H9 (cell line): ENCODE measurements at regions not wholly inside any gene's neighbourhood (a gene's known extent, or its start where the extent isn't known, plus 50 kb on each side); places are given as distances from the start of the nearest gene placed in this dataset.

Experiments used
- DNase-seq: peaks from one replicate; pipeline ENCODE4 v3.0.0-alpha.2; 2017
- H2AFZ ChIP-seq: one replicate; pipeline ENCODE4 v1.6.1; 2013; ENCODE audit warnings: mild to moderate bottlenecking, low read length, control low read depth, moderate library complexity
- H2AK5ac ChIP-seq: 2 replicates; pipeline ENCODE4 v1.6.1; 2013; ENCODE audit warnings: low read length, control low read depth, mixed read lengths; ENCODE audit not compliant: insufficient read length
- H2BK120ac ChIP-seq: one replicate; pipeline ENCODE4 v1.6.1; 2013; ENCODE audit warnings: low read depth, mild to moderate bottlenecking, low read length, control low read depth, inconsistent platforms; ENCODE audit not compliant: poor library complexity, severe bottlenecking
- H2BK12ac ChIP-seq: 2 replicates; pipeline ENCODE4 v1.6.1; 2013; ENCODE audit warnings: low read length, control low read depth, mixed read lengths, low read depth; ENCODE audit not compliant: insufficient read length
- H2BK15ac ChIP-seq: 2 replicates; pipeline ENCODE4 v1.6.1; 2013; ENCODE audit warnings: low read depth, low read length, control low read depth
- H2BK20ac ChIP-seq: one replicate; pipeline ENCODE4 v1.6.1; 2013; ENCODE audit warnings: low read depth, mild to moderate bottlenecking, low read length, control low read depth, inconsistent platforms; ENCODE audit not compliant: poor library complexity, severe bottlenecking
- H2BK5ac ChIP-seq: 2 replicates; pipeline ENCODE4 v1.6.1; 2013; ENCODE audit warnings: low read length, control low read depth, mixed read lengths; ENCODE audit not compliant: insufficient read length
- H3K14ac ChIP-seq: 2 replicates; pipeline ENCODE4 v1.6.1; 2013; ENCODE audit warnings: low read length, control low read depth; ENCODE audit not compliant: insufficient read depth
- H3K18ac ChIP-seq: 2 replicates; pipeline ENCODE4 v1.6.1; 2013; ENCODE audit warnings: low read depth, mild to moderate bottlenecking, mixed read lengths, low read length, control low read depth; ENCODE audit not compliant: insufficient read length
- H3K23ac ChIP-seq: 2 replicates; pipeline ENCODE4 v1.6.1; 2013; ENCODE audit warnings: low read length, control low read depth, mixed read lengths, low read depth; ENCODE audit not compliant: insufficient read length
- H3K23me2 ChIP-seq: 2 replicates; pipeline ENCODE4 v1.6.1; 2013; ENCODE audit warnings: low read depth, mild to moderate bottlenecking, mixed read lengths, low read length, control low read depth; ENCODE audit not compliant: insufficient read length, poor library complexity, severe bottlenecking
- H3K27ac ChIP-seq: 2 replicates; pipeline ENCODE4 v1.5.1; 2013; ENCODE audit warnings: low read length, control low read depth, mixed read lengths, low read depth; ENCODE audit not compliant: insufficient read length
- H3K27me3 ChIP-seq: 2 replicates; pipeline ENCODE4 v1.6.1; 2013; ENCODE audit warnings: low read length, control low read depth, inconsistent platforms; ENCODE audit not compliant: insufficient read depth
- H3K4ac ChIP-seq: 2 replicates; pipeline ENCODE4 v1.6.1; 2013; ENCODE audit warnings: low read depth, mild to moderate bottlenecking, control low read depth, inconsistent platforms, low read length, moderate library complexity
- H3K4me1 ChIP-seq: 2 replicates; pipeline ENCODE4 v1.6.1; 2013; ENCODE audit warnings: low read length, control low read depth, inconsistent platforms; ENCODE audit not compliant: insufficient read depth
- H3K4me2 ChIP-seq: 2 replicates; pipeline ENCODE4 v1.6.1; 2013; ENCODE audit warnings: low read length, control low read depth, mixed read lengths; ENCODE audit not compliant: insufficient read length, insufficient read depth
- H3K56ac ChIP-seq: 2 replicates; pipeline ENCODE4 v1.6.1; 2013; ENCODE audit warnings: low read depth, mild to moderate bottlenecking, mixed read lengths, low read length, control low read depth; ENCODE audit not compliant: insufficient read length
- H3K79me1 ChIP-seq: 2 replicates; pipeline ENCODE4 v1.6.1; 2013; ENCODE audit warnings: low read depth, mild to moderate bottlenecking, moderate library complexity, low read length, control low read depth, inconsistent platforms; ENCODE audit not compliant: insufficient read depth, poor library complexity, severe bottlenecking
- H3K79me2 ChIP-seq: 2 replicates; pipeline ENCODE4 v1.6.1; 2013; ENCODE audit warnings: low read length, control low read depth, inconsistent platforms; ENCODE audit not compliant: insufficient read depth
- H3K9ac ChIP-seq: 2 replicates; pipeline ENCODE4 v1.6.1; 2013; ENCODE audit warnings: low read length, control low read depth, mixed read lengths; ENCODE audit not compliant: insufficient read length; ENCODE audit errors: extremely low read depth
- H3K9me3 ChIP-seq: one replicate; pipeline ENCODE4 v1.6.1; 2013; ENCODE audit warnings: low read depth, low read length, inconsistent platforms; ENCODE audit not compliant: control insufficient read depth
- H3T11ph ChIP-seq: one replicate; pipeline ENCODE4 v1.6.1; 2013; ENCODE audit warnings: mild to moderate bottlenecking, low read length, control low read depth, inconsistent platforms
- H4K20me1 ChIP-seq: one replicate; pipeline ENCODE4 v1.6.1; 2013; ENCODE audit not compliant: control insufficient read depth, insufficient read length, insufficient read depth
- H4K5ac ChIP-seq: 2 replicates; pipeline ENCODE4 v1.6.1; 2013; ENCODE audit warnings: low read depth, mild to moderate bottlenecking, mixed read lengths, low read length, control low read depth; ENCODE audit not compliant: insufficient read length
- H4K8ac ChIP-seq: replicated peaks from 2 replicates; pipeline ENCODE4 v1.6.1; 2013; ENCODE audit warnings: low read length, control low read depth, mixed read lengths, low read depth; ENCODE audit not compliant: insufficient read length
- H4K91ac ChIP-seq: 2 replicates; pipeline ENCODE4 v1.6.1; 2013; ENCODE audit warnings: low read depth, mild to moderate bottlenecking, moderate library complexity, mixed read lengths, low read length, control low read depth; ENCODE audit not compliant: insufficient read length
- H3K27ac Mint-ChIP-seq, 3 experiments: 2 replicates in 2 of 3; 3 replicates in 1 of 3; pipeline ENCODE4 v1.8.0; 2020 to 2021; ENCODE audit warnings: mixed read lengths in 3 of 3, mild to moderate bottlenecking in 1 of 3, moderate library complexity in 1 of 3
- H3K27me3 Mint-ChIP-seq: 2 replicates; pipeline ENCODE4 v1.8.0; 2021; ENCODE audit warnings: low read depth, mild to moderate bottlenecking, moderate library complexity, mixed read lengths
- H3K36me3 Mint-ChIP-seq, 3 experiments: 2 replicates in 2 of 3; 3 replicates in 1 of 3; pipeline ENCODE4 v1.8.0; 2020 to 2021; ENCODE audit warnings: low read depth in 3 of 3, mixed read lengths in 3 of 3; ENCODE audit not compliant: insufficient read depth in 1 of 3
- H3K4me1 Mint-ChIP-seq, 2 experiments: 2 replicates each; pipeline ENCODE4 v1.8.0; 2020; ENCODE audit warnings: mixed read lengths in 2 of 2
- H3K4me3 Mint-ChIP-seq, 2 experiments: 2 replicates in 1 of 2; 3 replicates in 1 of 2; pipeline ENCODE4 v1.8.0; 2020 to 2021; ENCODE audit warnings: mild to moderate bottlenecking in 2 of 2, mixed read lengths in 2 of 2, moderate library complexity in 1 of 2
- H3K9me3 Mint-ChIP-seq, 2 experiments: 2 replicates in 1 of 2; 3 replicates in 1 of 2; pipeline ENCODE4 v1.8.0; 2020; ENCODE audit warnings: mild to moderate bottlenecking in 2 of 2, mixed read lengths in 2 of 2, moderate library complexity in 1 of 2
- WGBS: extraction: QIAGEN DNeasy Blood & Tissue Kit; methylation state at CpG from one replicate; pipeline ENCODE4 v1.1.7; 2013; ENCODE audit warnings: missing lambda C conversion rate, low lambda C conversion rate, mixed read lengths; ENCODE audit not compliant: insufficient read length; ENCODE audit errors: extremely low coverage; 5-methylcytosine and 5-hydroxymethylcytosine counted together
- TF ChIP-seq, protein P1 (sequence below): fragments of 200-600 bp; sonication (generic); conservative IDR thresholded peaks from 3 replicates; pipeline ENCODE4 v1.8.0; 2021; ENCODE audit warnings: antibody characterized with exemption, mild to moderate bottlenecking

DNA sequence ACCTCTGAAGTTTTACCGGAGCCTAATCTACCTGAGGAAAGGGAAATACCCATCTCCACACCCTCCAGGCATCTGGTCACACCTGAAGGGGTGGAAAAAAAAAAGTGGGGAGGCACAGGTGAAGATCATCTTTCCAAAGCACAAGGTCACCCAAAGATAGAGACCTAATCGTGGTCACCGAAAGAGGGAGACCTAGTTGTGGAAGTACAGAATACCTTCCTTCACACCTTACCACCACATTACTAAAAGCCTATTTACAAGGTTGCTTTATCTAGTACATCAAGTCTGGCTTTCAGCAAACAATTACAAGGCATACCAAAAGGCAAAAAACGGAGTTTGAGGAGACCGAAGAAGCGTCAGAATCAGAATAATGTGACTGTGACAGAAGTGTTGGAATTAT is 110.0 kb upstream of the ARPP21 start:
- H4K5ac ChIP-seq, result no peak overlapping the region
- no peak for DNase-seq
- H4K91ac ChIP-seq, result no peak overlapping the region
- H3K79me1 ChIP-seq, result no peaks in the 10 kb centered on the region
- no peaks in the 10 kb centered on the region for H3K4me1 ChIP-seq
- H2AK5ac ChIP-seq, result no peak overlapping the region
- H3K9ac ChIP-seq, result no peak overlapping the region
- no peaks in the 10 kb centered on the region for H3K9me3 ChIP-seq
- H3K4me2 ChIP-seq, result no peak overlapping the region
- H3K56ac ChIP-seq, result no peak overlapping the region
- H2BK20ac ChIP-seq, result no peak overlapping the region
- no peaks in the 10 kb centered on the region for H4K20me1 ChIP-seq
- H3K79me2 ChIP-seq, result no peaks in the 10 kb centered on the region
- H2BK120ac ChIP-seq, result no peak overlapping the region
- WGBS, result no CpG with 5 or more reads among the region's 6 CpGs
- Mint-ChIP-seq H3K27ac (no peak overlapping the region), H3K27me3 (no peaks in the 10 kb centered on the region), H3K9me3 (no peaks in the 10 kb centered on the region), H3K4me3 (no peak overlapping the region), H3K4me1 (peaks cover 0 to 3% of the 10 kb centered on the region in 2 experiments; a peak in 2 of 4 replicates), H3K36me3 (no peaks in the 10 kb centered on the region)
- no peak overlapping the region for H3K4ac ChIP-seq
- H3K14ac ChIP-seq, result no peak overlapping the region
- no peak overlapping the region for H3K23ac ChIP-seq
- H3K18ac ChIP-seq, result no peak overlapping the region
- H2BK12ac ChIP-seq, result no peak overlapping the region
- no peaks in the 10 kb centered on the region for H3K27me3 ChIP-seq
- TF ChIP-seq, protein P1, sequence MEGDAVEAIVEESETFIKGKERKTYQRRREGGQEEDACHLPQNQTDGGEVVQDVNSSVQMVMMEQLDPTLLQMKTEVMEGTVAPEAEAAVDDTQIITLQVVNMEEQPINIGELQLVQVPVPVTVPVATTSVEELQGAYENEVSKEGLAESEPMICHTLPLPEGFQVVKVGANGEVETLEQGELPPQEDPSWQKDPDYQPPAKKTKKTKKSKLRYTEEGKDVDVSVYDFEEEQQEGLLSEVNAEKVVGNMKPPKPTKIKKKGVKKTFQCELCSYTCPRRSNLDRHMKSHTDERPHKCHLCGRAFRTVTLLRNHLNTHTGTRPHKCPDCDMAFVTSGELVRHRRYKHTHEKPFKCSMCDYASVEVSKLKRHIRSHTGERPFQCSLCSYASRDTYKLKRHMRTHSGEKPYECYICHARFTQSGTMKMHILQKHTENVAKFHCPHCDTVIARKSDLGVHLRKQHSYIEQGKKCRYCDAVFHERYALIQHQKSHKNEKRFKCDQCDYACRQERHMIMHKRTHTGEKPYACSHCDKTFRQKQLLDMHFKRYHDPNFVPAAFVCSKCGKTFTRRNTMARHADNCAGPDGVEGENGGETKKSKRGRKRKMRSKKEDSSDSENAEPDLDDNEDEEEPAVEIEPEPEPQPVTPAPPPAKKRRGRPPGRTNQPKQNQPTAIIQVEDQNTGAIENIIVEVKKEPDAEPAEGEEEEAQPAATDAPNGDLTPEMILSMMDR, result no peak
- no peak overlapping the region for H2BK15ac ChIP-seq
- H2BK5ac ChIP-seq, result no peak overlapping the region
- no peak overlapping the region for H3T11ph ChIP-seq
- H4K8ac ChIP-seq, result no peak overlapping the region
- H3K23me2 ChIP-seq, result no peaks in the 10 kb centered on the region
- no peak overlapping the region for H3K27ac ChIP-seq
- no peak overlapping the region for H2AFZ ChIP-seq
